GM19467 (cell line): ENCODE measurements at regions not wholly inside any gene's neighbourhood (a gene's known extent, or its start where the extent isn't known, plus 50 kb on each side); places are given as distances from the start of the nearest gene placed in this dataset.

ENCODE experiments used
- ATAC-seq: cut with Tn5 transposase; IDR thresholded peaks from one replicate; pipeline ENCODE4 v1.9.1; 2021; ENCODE audit warnings: mild to moderate bottlenecking, moderate library complexity; ENCODE audit not compliant: unreplicated experiment

GRCh38 chr13:59547950-59548349, 615.8 kb downstream of the DIAPH3 start:
- no peak for ATAC-seq

- no peak for ATAC-seq
Measured at GRCh38 chr13:59562924-59563323, 600.8 kb downstream of the DIAPH3 start.

GRCh38 chr13:59566561-59566960, 597.2 kb downstream of the DIAPH3 start:
- no peak for ATAC-seq

- ATAC-seq: no peak
Measured at GRCh38 chr13:59568306-59568705, 595.4 kb downstream of the DIAPH3 start.

GRCh38 chr13:59570204-59570603, 593.5 kb downstream of the DIAPH3 start:
- no peak for ATAC-seq

- no peak for ATAC-seq
Measured at GRCh38 chr13:59584101-59584500, 579.6 kb downstream of the DIAPH3 start.

GRCh38 chr13:59584761-59585670, 578.7 kb downstream of the DIAPH3 start:
- no peak for ATAC-seq

GRCh38 chr13:59587030-59587429, 576.7 kb downstream of the DIAPH3 start:
- ATAC-seq: no peak

GRCh38 chr13:59587971-59588716, 575.6 kb downstream of the DIAPH3 start:
- no peak for ATAC-seq

- ATAC-seq: no peak
Measured at GRCh38 chr13:59588717-59589067, 575.0 kb downstream of the DIAPH3 start.

GRCh38 chr13:59601993-59602392, 561.7 kb downstream of the DIAPH3 start:
- no peak for ATAC-seq

GRCh38 chr13:59603646-59604045, 560.1 kb downstream of the DIAPH3 start:
- ATAC-seq: no peak

- no peak for ATAC-seq
Measured at GRCh38 chr13:59607172-59607571, 556.6 kb downstream of the DIAPH3 start.

- ATAC-seq: no peak
Measured at GRCh38 chr13:59607780-59608233, 555.9 kb downstream of the DIAPH3 start.

- no peak for ATAC-seq
Measured at GRCh38 chr13:59609421-59609820, 554.3 kb downstream of the DIAPH3 start.
